GM21619 (cell line): ENCODE measurements at regions not wholly inside any gene's neighbourhood (a gene's known extent, or its start where the extent isn't known, plus 50 kb on each side); places are given as distances from the start of the nearest gene placed in this dataset.
"Not testable (repeated sequence)": the region's sequence is repeated elsewhere in the genome, so short reads cannot be mapped to it uniquely, and the experiment has no call there.

Experiments used
- ATAC-seq: cut with Tn5 transposase; IDR thresholded peaks from one replicate; pipeline ENCODE4 v1.9.1; 2021; ENCODE audit not compliant: unreplicated experiment

- no peak for ATAC-seq
These were observed 266.2 kb downstream of the KTN1 start for GRCh38 chr14:55845963-55846825.

- no peak for ATAC-seq
These were observed 266.9 kb downstream of the KTN1 start for GRCh38 chr14:55846826-55847446.

- ATAC-seq, result no peak
These were observed 267.8 kb downstream of the KTN1 start for GRCh38 chr14:55847766-55848165.

GRCh38 chr14:55848964-55849363 is 269.0 kb downstream of the KTN1 start:
- no peak for ATAC-seq

- ATAC-seq, result no peak
These were observed 268.4 kb upstream of the PELI2 start for GRCh38 chr14:55849833-55850232.

GRCh38 chr14:55850825-55851241 is 267.4 kb upstream of the PELI2 start:
- ATAC-seq, result no peak

- ATAC-seq, result no peak
These were observed 266.9 kb upstream of the PELI2 start for GRCh38 chr14:55851301-55851700.

- no peak for ATAC-seq
These were observed 266.2 kb upstream of the PELI2 start for GRCh38 chr14:55851961-55852360.

GRCh38 chr14:55855751-55856150 is 262.5 kb upstream of the PELI2 start:
- no peak for ATAC-seq

- no peak for ATAC-seq
These were observed 259.6 kb upstream of the PELI2 start for GRCh38 chr14:55858604-55859003.

GRCh38 chr14:55861561-55861960 is 256.6 kb upstream of the PELI2 start:
- ATAC-seq, result not testable (repeated sequence)

- no peak for ATAC-seq
These were observed 253.1 kb upstream of the PELI2 start for GRCh38 chr14:55864890-55865655.

- ATAC-seq, result no peak
These were observed 250.9 kb upstream of the PELI2 start for GRCh38 chr14:55867311-55867710.

- no peak for ATAC-seq
These were observed 250.5 kb upstream of the PELI2 start for GRCh38 chr14:55867719-55868118.

GRCh38 chr14:55869397-55870049 is 248.7 kb upstream of the PELI2 start:
- ATAC-seq, result no peak

GRCh38 chr14:55873169-55873568 is 245.0 kb upstream of the PELI2 start:
- ATAC-seq, result no peak

- ATAC-seq, result no peak
These were observed 243.4 kb upstream of the PELI2 start for GRCh38 chr14:55874785-55875184.

GRCh38 chr14:55877942-55878341 is 240.3 kb upstream of the PELI2 start:
- no peak for ATAC-seq

GRCh38 chr14:55881577-55882241 is 236.5 kb upstream of the PELI2 start:
- no peak for ATAC-seq

- ATAC-seq, result no peak
These were observed 233.4 kb upstream of the PELI2 start for GRCh38 chr14:55884819-55885218.

- no peak for ATAC-seq
These were observed 229.1 kb upstream of the PELI2 start for GRCh38 chr14:55889124-55889523.
